ENCODE measurements at regions not wholly inside any gene's neighbourhood (a gene's known extent, or its start where the extent isn't known, plus 50 kb on each side); places are given as distances from the start of the nearest gene placed in this dataset.

DNA sequence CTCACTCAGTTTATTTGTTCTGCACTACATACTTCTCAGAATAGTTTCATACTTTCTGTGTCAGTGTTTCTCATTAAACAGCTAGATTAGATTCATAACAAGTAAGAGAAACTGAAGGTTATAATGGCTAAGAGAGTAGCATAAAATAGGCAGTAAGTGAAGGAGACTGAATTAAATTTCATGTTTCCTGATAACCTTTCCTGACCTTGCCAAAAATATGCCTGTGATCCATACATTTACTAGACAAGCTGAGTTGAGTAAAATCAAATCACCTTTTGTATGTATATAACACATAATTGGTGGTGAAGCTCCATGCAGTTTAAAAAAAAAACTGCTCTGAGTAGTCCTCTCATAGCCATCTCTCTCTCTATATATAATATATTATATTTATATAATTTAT lies 545.3 kb upstream of the PCDH20 start:
- no peak for TF ChIP-seq CTCF (IDR thresholded peaks at IDR 0.05)
- no peak for TF ChIP-seq POLR2A (IDR thresholded peaks at IDR 0.05)
